ENCODE measurements at regions not wholly inside any gene's neighbourhood (a gene's known extent, or its start where the extent isn't known, plus 50 kb on each side); places are given as distances from the start of the nearest gene placed in this dataset.

- no peak for TF ChIP-seq CTCF (IDR thresholded peaks at IDR 0.05; ENCODE audit: insufficient read depth, low read depth, low read length)
- DNase-seq (ENCODE audit: low read depth), result no peak
- CTCF ChIA-PET, result no interaction called here
- POLR2A ChIA-PET, result no interaction called here
- Histone ChIP-seq H3K36me3 (ENCODE audit: control insufficient read depth, insufficient read depth, low read length) (no peaks in the 10 kb centered on the region), H3K27me3 (ENCODE audit: control insufficient read depth, insufficient read depth, low read length) (no peaks in the 10 kb centered on the region), H3K4me3 (ENCODE audit: low read depth, low read length) (no peak overlapping the region)
These were observed 89.3 kb downstream of the IRF2BPL start for GRCh38 chr14:76939015-76939742.

GRCh38 chr14:76938092-76938500, 90.4 kb downstream of the IRF2BPL start:
- TF ChIP-seq CTCF (IDR thresholded peaks at IDR 0.05; ENCODE audit: insufficient read depth, low read depth, low read length), result no peak
- Histone ChIP-seq H3K4me3 (ENCODE audit: low read depth, low read length) (no peak overlapping the region), H3K36me3 (ENCODE audit: control insufficient read depth, insufficient read depth, low read length) (no peaks in the 10 kb centered on the region), H3K27me3 (ENCODE audit: control insufficient read depth, insufficient read depth, low read length) (no peaks in the 10 kb centered on the region)
- ChIA-PET POLR2A (no interaction called here), CTCF (interaction anchor here (1.6 to 2.8 kb wide), 3 partner anchors 24 to 132 kb away, joined by 4 to 11 read pairs (median 6); no protein-coding TSS in a partner anchor)
- DNase-seq (ENCODE audit: low read depth), result no peak

- no peak for DNase-seq (ENCODE audit: low read depth)
- no peak for TF ChIP-seq CTCF (IDR thresholded peaks at IDR 0.05; ENCODE audit: insufficient read depth, low read depth, low read length)
- Histone ChIP-seq H3K4me3 (ENCODE audit: low read depth, low read length) (no peak overlapping the region), H3K27me3 (ENCODE audit: control insufficient read depth, insufficient read depth, low read length) (no peaks in the 10 kb centered on the region), H3K36me3 (ENCODE audit: control insufficient read depth, insufficient read depth, low read length) (no peaks in the 10 kb centered on the region)
- POLR2A ChIA-PET, result no interaction called here
- CTCF ChIA-PET, result interaction anchor here (0.5 to 2.8 kb wide), 6 partner anchors 10 to 1227 kb away, joined by 3 to 11 read pairs (median 4); no protein-coding TSS in a partner anchor
These were observed 91.1 kb downstream of the IRF2BPL start for GRCh38 chr14:76937181-76938091.

- ChIA-PET CTCF (interaction anchor here (0.8 to 2.8 kb wide), 4 partner anchors 11 to 134 kb away, joined by 3 to 11 read pairs (median 5); no protein-coding TSS in a partner anchor), POLR2A (no interaction called here)
- H3K4me3 ChIP-seq (ENCODE audit: low read depth, low read length), result no peak overlapping the region
- no peaks in the 10 kb centered on the region for H3K27me3 ChIP-seq (ENCODE audit: control insufficient read depth, insufficient read depth, low read length)
- no peaks in the 10 kb centered on the region for H3K36me3 ChIP-seq (ENCODE audit: control insufficient read depth, insufficient read depth, low read length)
- no peak for DNase-seq (ENCODE audit: low read depth)
- no peak for TF ChIP-seq CTCF (IDR thresholded peaks at IDR 0.05; ENCODE audit: insufficient read depth, low read depth, low read length)
These were observed 92.0 kb downstream of the IRF2BPL start for GRCh38 chr14:76936483-76936882.

GRCh38 chr14:76933515-76933914, 95.0 kb downstream of the IRF2BPL start:
- CTCF ChIA-PET, result interaction anchor here (0.6 to 2.0 kb wide), 3 partner anchors 14 to 24 kb away, joined by 3 to 6 read pairs (median 3); no protein-coding TSS in a partner anchor
- TF ChIP-seq CTCF (IDR thresholded peaks at IDR 0.05; ENCODE audit: insufficient read depth, low read depth, low read length), result no peak
- POLR2A ChIA-PET, result no interaction called here
- no peak overlapping the region for H3K4me3 ChIP-seq (ENCODE audit: low read depth, low read length)
- DNase-seq (ENCODE audit: low read depth), result no peak
- no peaks in the 10 kb centered on the region for H3K36me3 ChIP-seq (ENCODE audit: control insufficient read depth, insufficient read depth, low read length)
- no peaks in the 10 kb centered on the region for H3K27me3 ChIP-seq (ENCODE audit: control insufficient read depth, insufficient read depth, low read length)

Data from BJ (cell line).